Mononuclear cell (primary cell): ENCODE measurements at regions not wholly inside any gene's neighbourhood (a gene's known extent, or its start where the extent isn't known, plus 50 kb on each side); places are given as distances from the start of the nearest gene placed in this dataset.

Experiments
- H3K27me3 ChIP-seq: 2 replicates; pipeline ENCODE4 v1.6.0; 2011; ENCODE audit warnings: low read length, control low read depth; ENCODE audit not compliant: insufficient read depth
- H3K4me1 ChIP-seq: 2 replicates; pipeline ENCODE4 v1.5.1; 2011; ENCODE audit warnings: mild to moderate bottlenecking, low read length, control low read depth; ENCODE audit not compliant: insufficient read depth
- H3K4me3 ChIP-seq: 2 replicates; pipeline ENCODE4 v1.5.1; 2011; ENCODE audit warnings: mild to moderate bottlenecking, low read length, moderate library complexity
- H3K9me3 ChIP-seq: 2 replicates; pipeline ENCODE4 v1.5.1; 2011; ENCODE audit warnings: low read depth, mild to moderate bottlenecking, control low read depth, low read length

- H3K9me3 ChIP-seq: no peaks in the 10 kb centered on the region
Measured at GRCh38 chr6:144854654-144855053, 569.5 kb downstream of the UTRN start.

GRCh38 chr6:144855375-144855774 lies 570.2 kb downstream of the UTRN start:
- Histone ChIP-seq H3K4me1 (peaks cover 3% of the 10 kb centered on the region), H3K4me3 (no peak overlapping the region), H3K9me3 (no peaks in the 10 kb centered on the region), H3K27me3 (no peaks in the 10 kb centered on the region)

More at GRCh38 chr6:144854654-144855053, 569.5 kb downstream of the UTRN start:
- Histone ChIP-seq H3K27me3 (no peaks in the 10 kb centered on the region), H3K4me1 (peaks cover 3% of the 10 kb centered on the region), H3K4me3 (no peak overlapping the region)

GRCh38 chr6:144855812-144856531 lies 570.8 kb downstream of the UTRN start:
- H3K27me3 ChIP-seq: no peaks in the 10 kb centered on the region
- H3K9me3 ChIP-seq: no peaks in the 10 kb centered on the region
- peaks cover 3% of the 10 kb centered on the region for H3K4me1 ChIP-seq
- no peak overlapping the region for H3K4me3 ChIP-seq

- no peaks in the 10 kb centered on the region for H3K27me3 ChIP-seq
- H3K4me1 ChIP-seq: peaks cover 3% of the 10 kb centered on the region
- H3K4me3 ChIP-seq: no peak overlapping the region
- H3K9me3 ChIP-seq: no peaks in the 10 kb centered on the region
Measured at GRCh38 chr6:144856622-144857021, 571.5 kb downstream of the UTRN start.

- Histone ChIP-seq H3K27me3 (no peaks in the 10 kb centered on the region), H3K4me1 (peaks cover 3% of the 10 kb centered on the region), H3K9me3 (no peaks in the 10 kb centered on the region), H3K4me3 (no peak overlapping the region)
Measured at GRCh38 chr6:144857086-144857485, 572.0 kb downstream of the UTRN start.

GRCh38 chr6:144862769-144863168 lies 577.6 kb downstream of the UTRN start:
- Histone ChIP-seq H3K4me3 (no peak overlapping the region), H3K27me3 (no peaks in the 10 kb centered on the region), H3K4me1 (no peaks in the 10 kb centered on the region), H3K9me3 (no peaks in the 10 kb centered on the region)

- no peaks in the 10 kb centered on the region for H3K9me3 ChIP-seq
- no peaks in the 10 kb centered on the region for H3K4me1 ChIP-seq
- no peaks in the 10 kb centered on the region for H3K27me3 ChIP-seq
- no peak overlapping the region for H3K4me3 ChIP-seq
Measured at GRCh38 chr6:144867761-144868160, 582.6 kb downstream of the UTRN start.

- H3K4me3 ChIP-seq: no peak overlapping the region
- H3K4me1 ChIP-seq: no peaks in the 10 kb centered on the region
- H3K9me3 ChIP-seq: no peaks in the 10 kb centered on the region
- H3K27me3 ChIP-seq: no peaks in the 10 kb centered on the region
Measured at GRCh38 chr6:144870782-144871181, 585.6 kb downstream of the UTRN start.

- H3K9me3 ChIP-seq: no peaks in the 10 kb centered on the region
- H3K4me3 ChIP-seq: no peak overlapping the region
- no peaks in the 10 kb centered on the region for H3K4me1 ChIP-seq
- H3K27me3 ChIP-seq: peaks cover 8% of the 10 kb centered on the region
Measured at GRCh38 chr6:144873623-144874378, 588.7 kb downstream of the UTRN start.

- H3K27me3 ChIP-seq: peaks cover 11% of the 10 kb centered on the region
- no peaks in the 10 kb centered on the region for H3K4me1 ChIP-seq
- H3K4me3 ChIP-seq: no peak overlapping the region
- H3K9me3 ChIP-seq: no peaks in the 10 kb centered on the region
Measured at GRCh38 chr6:144876689-144877088, 591.6 kb downstream of the UTRN start.

GRCh38 chr6:144877118-144877517 lies 592.0 kb downstream of the UTRN start:
- no peak overlapping the region for H3K4me3 ChIP-seq
- no peaks in the 10 kb centered on the region for H3K9me3 ChIP-seq
- no peaks in the 10 kb centered on the region for H3K4me1 ChIP-seq
- H3K27me3 ChIP-seq: peaks cover 11% of the 10 kb centered on the region

GRCh38 chr6:144878577-144878976 lies 593.4 kb downstream of the UTRN start:
- H3K9me3 ChIP-seq: no peaks in the 10 kb centered on the region
- H3K4me3 ChIP-seq: no peak overlapping the region

GRCh38 chr6:144879436-144879835 lies 594.3 kb downstream of the UTRN start:
- H3K27me3 ChIP-seq: peaks cover 11% of the 10 kb centered on the region
- no peaks in the 10 kb centered on the region for H3K9me3 ChIP-seq
- no peaks in the 10 kb centered on the region for H3K4me1 ChIP-seq
- H3K4me3 ChIP-seq: no peak overlapping the region

More at GRCh38 chr6:144878577-144878976, 593.4 kb downstream of the UTRN start:
- Histone ChIP-seq H3K4me1 (no peaks in the 10 kb centered on the region), H3K27me3 (peaks cover 11% of the 10 kb centered on the region)

- no peaks in the 10 kb centered on the region for H3K9me3 ChIP-seq
- H3K27me3 ChIP-seq: peaks cover 11% of the 10 kb centered on the region
- no peak overlapping the region for H3K4me3 ChIP-seq
- H3K4me1 ChIP-seq: no peaks in the 10 kb centered on the region
Measured at GRCh38 chr6:144882425-144882824, 597.3 kb downstream of the UTRN start.

GRCh38 chr6:144883915-144884314 lies 598.8 kb downstream of the UTRN start:
- H3K4me3 ChIP-seq: no peak overlapping the region
- H3K9me3 ChIP-seq: no peaks in the 10 kb centered on the region

GRCh38 chr6:144885817-144886216 lies 600.7 kb downstream of the UTRN start:
- H3K4me1 ChIP-seq: no peaks in the 10 kb centered on the region
- H3K27me3 ChIP-seq: no peaks in the 10 kb centered on the region
- no peak overlapping the region for H3K4me3 ChIP-seq
- no peaks in the 10 kb centered on the region for H3K9me3 ChIP-seq

More at GRCh38 chr6:144883915-144884314, 598.8 kb downstream of the UTRN start:
- H3K27me3 ChIP-seq: peaks cover 3% of the 10 kb centered on the region
- no peaks in the 10 kb centered on the region for H3K4me1 ChIP-seq
